GM12873 (cell line): ENCODE measurements at regions not wholly inside any gene's neighbourhood (a gene's known extent, or its start where the extent isn't known, plus 50 kb on each side); places are given as distances from the start of the nearest gene placed in this dataset.

Source experiments
- TF ChIP-seq, protein P1 (sequence below): IDR thresholded peaks from 2 replicates; pipeline ENCODE4 v1.5.1; 2012; ENCODE audit warnings: low read depth, mild to moderate bottlenecking, moderate library complexity, low read length, control low read depth; ENCODE audit not compliant: insufficient read depth; ENCODE audit errors: missing control alignments

DNA sequence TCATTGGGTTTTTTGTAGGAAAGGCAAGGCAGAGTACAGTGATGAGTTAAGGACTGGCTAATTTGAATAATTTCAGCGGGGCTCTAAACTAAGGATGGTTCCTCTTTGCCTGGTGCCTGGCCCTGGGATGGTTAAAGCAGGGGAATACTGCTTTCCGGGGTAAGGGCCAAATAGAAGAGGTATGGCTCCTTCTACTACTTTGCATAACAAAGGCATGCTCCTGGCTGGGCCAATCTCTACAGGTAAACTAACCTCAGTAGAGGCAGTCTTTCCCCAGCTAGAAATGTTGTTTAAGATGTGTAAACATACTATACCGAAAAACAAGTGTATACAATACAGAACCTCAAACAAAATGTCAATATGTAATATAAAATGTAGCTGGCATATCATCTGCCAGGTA, 1239.0 kb downstream of the SLC16A7 start:
- TF ChIP-seq, protein P1, sequence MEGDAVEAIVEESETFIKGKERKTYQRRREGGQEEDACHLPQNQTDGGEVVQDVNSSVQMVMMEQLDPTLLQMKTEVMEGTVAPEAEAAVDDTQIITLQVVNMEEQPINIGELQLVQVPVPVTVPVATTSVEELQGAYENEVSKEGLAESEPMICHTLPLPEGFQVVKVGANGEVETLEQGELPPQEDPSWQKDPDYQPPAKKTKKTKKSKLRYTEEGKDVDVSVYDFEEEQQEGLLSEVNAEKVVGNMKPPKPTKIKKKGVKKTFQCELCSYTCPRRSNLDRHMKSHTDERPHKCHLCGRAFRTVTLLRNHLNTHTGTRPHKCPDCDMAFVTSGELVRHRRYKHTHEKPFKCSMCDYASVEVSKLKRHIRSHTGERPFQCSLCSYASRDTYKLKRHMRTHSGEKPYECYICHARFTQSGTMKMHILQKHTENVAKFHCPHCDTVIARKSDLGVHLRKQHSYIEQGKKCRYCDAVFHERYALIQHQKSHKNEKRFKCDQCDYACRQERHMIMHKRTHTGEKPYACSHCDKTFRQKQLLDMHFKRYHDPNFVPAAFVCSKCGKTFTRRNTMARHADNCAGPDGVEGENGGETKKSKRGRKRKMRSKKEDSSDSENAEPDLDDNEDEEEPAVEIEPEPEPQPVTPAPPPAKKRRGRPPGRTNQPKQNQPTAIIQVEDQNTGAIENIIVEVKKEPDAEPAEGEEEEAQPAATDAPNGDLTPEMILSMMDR, result no peak

GRCh38 chr12:60836651-60837050, 1240.8 kb downstream of the SLC16A7 start:
- TF ChIP-seq, protein P1, result no peak

DNA sequence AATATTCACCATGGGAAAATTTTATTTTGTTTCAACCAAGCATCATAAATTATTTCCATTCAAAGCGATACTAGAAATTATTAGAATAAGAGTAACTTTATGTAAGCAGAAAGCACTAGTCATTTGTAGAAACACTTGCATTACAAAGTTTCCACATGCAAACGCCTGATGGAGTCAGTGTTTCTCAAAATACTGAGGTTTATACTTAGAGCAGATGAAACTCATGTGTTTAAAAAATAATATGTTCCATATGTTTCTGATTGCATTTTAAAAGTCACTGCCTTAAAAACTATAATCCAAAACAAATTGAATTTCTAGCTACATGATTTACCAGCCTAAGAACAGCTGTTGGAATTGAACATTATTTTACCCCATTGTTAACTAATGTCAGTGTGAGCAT, 1246.4 kb downstream of the SLC16A7 start:
- TF ChIP-seq, protein P1, result no peak

DNA sequence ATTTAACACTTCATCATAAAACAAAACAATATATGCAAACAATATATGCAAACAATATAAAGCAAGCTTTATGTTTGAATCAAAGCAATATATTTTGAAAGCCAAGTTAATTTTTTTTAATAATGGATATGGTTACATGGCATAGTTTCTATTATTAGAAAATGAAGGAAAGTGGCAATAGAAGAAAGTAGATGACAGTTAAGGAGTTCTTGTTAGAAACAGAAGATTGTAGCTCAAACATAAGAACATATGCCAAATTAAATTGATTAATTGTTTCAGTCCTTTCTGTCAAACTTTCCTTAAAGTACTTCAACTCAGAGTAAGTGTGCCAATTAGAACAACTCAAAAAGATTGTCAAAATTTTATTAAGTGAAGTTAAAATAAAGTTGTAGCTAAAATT, 1248.3 kb downstream of the SLC16A7 start:
- TF ChIP-seq, protein P1, result no peak

GRCh38 chr12:60844875-60845274, 1249.0 kb downstream of the SLC16A7 start:
- TF ChIP-seq, protein P1, result no peak

DNA sequence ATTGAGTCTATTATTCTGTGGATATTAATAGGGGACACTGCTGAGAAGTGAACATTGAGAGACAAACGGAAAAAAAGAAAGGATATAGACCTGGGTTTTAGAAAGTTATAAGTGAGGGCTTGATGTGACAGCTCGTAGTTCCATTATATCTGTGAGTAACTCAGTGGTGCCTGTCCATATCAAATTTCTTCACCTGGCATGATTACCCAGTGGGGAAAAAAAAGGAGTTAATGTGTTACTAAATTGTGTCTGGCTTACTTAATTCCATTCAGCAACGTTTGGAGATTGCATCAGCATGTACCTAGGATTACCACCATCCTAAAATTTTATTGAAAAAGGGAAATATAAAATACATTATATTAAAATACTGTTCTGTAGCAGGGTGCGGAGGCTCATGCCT, 1249.9 kb downstream of the SLC16A7 start:
- TF ChIP-seq, protein P1, result no peak

GRCh38 chr12:60847281-60847680, 1251.5 kb downstream of the SLC16A7 start:
- TF ChIP-seq, protein P1, result no peak

DNA sequence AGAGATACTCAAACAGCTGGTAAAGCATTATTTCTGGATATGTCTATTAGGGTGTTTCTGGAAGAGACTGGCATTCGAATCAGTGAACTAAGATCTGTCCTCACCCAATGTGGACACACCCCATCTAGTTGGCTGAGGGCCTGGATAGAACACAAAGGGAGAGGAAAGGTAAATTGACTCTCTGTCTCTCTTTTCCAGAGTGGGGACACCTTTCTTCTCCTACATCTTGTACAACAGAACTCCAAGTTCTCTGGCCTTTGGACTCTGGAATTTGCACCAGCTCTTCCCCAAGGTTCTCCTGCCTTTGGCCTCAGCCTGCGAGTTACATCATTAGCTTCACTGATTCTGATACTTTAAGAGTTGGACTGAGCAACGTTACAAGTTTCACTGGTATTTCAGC, 1253.9 kb downstream of the SLC16A7 start:
- TF ChIP-seq, protein P1, result no peak
